Upper lobe of left lung (tissue), 4 donors: ENCODE measurements at regions not wholly inside any gene's neighbourhood (a gene's known extent, or its start where the extent isn't known, plus 50 kb on each side); places are given as distances from the start of the nearest gene placed in this dataset.

Experiments
- EP300 ChIP-seq, 4 donors: sonication (generic); formaldehyde crosslinking; IDR thresholded peaks; one replicate each; pipeline ENCODE4 v1.5.1; 2017; ENCODE audit warnings: antibody characterized with exemption in 4 of 4, control low read depth in 2 of 4
- POLR2A ChIP-seq, 4 donors: fragments of 450-650 bp; IDR thresholded peaks; one replicate each; pipeline ENCODE4 v1.5.1; 2016 to 2017; ENCODE audit warnings: antibody characterized with exemption in 4 of 4, mild to moderate bottlenecking in 2 of 4
- POLR2AphosphoS5 ChIP-seq, 2 donors: sonication (generic); formaldehyde crosslinking; IDR thresholded peaks; one replicate each; pipeline ENCODE4 v1.5.1; 2017; ENCODE audit warnings: antibody characterized with exemption in 2 of 2
- TF ChIP-seq, protein P1 (sequence below), 6 experiments: fragments of 450-650 bp in 4 of 6; fragments of 200-600 bp in 2 of 6; sonication (generic) in 2 of 6; IDR thresholded peaks; one replicate each; pipeline ENCODE4 v1.5.1; 2016 to 2019; ENCODE audit warnings: antibody characterized with exemption in 6 of 6

DNA sequence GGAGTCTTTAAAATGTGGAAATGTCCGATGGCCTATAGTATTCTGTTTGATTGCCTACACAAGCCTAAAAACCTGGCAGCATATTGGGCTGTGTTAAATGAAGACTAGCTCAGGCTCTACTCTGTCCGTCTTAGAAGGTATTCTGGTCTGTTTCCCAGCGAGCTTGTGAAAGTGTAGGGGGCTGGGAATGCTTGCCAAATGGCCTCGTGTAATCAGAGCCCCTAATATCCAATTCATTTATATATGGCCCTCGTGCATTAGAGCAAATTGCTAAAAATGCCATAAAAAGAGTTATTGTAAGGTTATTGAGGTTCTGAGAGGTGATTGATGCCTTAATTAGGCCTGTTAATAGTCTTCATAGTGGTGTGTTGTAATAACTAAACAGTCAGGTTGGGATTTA lies 1500.4 kb downstream of the DPP10 start:
- TF ChIP-seq, protein P1, sequence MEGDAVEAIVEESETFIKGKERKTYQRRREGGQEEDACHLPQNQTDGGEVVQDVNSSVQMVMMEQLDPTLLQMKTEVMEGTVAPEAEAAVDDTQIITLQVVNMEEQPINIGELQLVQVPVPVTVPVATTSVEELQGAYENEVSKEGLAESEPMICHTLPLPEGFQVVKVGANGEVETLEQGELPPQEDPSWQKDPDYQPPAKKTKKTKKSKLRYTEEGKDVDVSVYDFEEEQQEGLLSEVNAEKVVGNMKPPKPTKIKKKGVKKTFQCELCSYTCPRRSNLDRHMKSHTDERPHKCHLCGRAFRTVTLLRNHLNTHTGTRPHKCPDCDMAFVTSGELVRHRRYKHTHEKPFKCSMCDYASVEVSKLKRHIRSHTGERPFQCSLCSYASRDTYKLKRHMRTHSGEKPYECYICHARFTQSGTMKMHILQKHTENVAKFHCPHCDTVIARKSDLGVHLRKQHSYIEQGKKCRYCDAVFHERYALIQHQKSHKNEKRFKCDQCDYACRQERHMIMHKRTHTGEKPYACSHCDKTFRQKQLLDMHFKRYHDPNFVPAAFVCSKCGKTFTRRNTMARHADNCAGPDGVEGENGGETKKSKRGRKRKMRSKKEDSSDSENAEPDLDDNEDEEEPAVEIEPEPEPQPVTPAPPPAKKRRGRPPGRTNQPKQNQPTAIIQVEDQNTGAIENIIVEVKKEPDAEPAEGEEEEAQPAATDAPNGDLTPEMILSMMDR (IDR thresholded peaks at IDR 0.05), result no peak
- TF ChIP-seq EP300 (IDR thresholded peaks at IDR 0.05), result no peak
- no peak for TF ChIP-seq POLR2A (IDR thresholded peaks at IDR 0.05)
- TF ChIP-seq POLR2AphosphoS5 (IDR thresholded peaks at IDR 0.05), result no peak
